Renal cortex interstitium (tissue), 11 donors: ENCODE measurements at regions not wholly inside any gene's neighbourhood (a gene's known extent, or its start where the extent isn't known, plus 50 kb on each side); places are given as distances from the start of the nearest gene placed in this dataset.
"Not testable (repeated sequence)": the region's sequence is repeated elsewhere in the genome, so short reads cannot be mapped to it uniquely, and the experiment has no call there.

Experiments used
- DNase-seq, 11 donors: peaks; one replicate each; pipeline ENCODE4 v3.0.0-alpha.2; 2013; ENCODE audit warnings: low read depth in 9 of 11, low spot score in 4 of 11; ENCODE audit errors: extremely low read depth in 1 of 11

DNA sequence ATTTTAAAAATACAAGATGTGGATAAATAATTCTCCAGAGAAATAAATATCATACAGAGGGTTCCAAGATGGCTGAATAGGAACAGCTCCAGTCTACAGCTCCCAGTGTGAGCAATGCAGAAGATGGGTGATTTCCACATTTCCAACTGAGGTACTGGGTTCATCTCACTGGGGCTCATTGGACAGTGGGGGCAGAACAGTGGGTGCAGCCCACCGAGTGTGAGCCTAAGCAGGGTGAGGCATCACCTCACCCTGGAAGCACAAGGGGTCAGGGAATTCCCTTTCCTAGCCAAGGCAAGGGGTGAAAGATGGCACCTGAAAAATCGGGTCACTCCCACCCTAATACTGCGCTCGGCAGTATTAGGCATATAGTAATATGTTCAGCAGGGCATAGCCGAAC, 167.5 kb upstream of the IRS4 start:
- DNase-seq = not testable (repeated sequence)

DNA sequence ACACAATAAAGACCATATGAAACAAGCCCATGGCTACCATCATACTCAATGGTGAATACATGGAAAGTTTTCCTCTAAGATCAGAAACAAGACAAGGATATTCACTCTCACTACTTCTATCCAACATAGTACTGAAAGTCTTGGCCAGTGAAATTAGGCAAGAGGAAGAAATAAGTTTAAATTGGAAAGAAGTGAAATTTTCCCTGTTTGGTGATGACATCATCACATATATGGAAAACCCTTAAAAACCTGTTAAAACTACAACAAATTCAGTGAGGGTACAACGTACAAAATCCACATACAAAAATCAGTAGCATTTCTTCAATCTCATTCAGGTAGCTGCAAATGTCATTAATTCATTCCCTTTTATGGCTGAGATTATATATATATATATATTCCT, 164.0 kb upstream of the IRS4 start:
- no peak for DNase-seq

DNA sequence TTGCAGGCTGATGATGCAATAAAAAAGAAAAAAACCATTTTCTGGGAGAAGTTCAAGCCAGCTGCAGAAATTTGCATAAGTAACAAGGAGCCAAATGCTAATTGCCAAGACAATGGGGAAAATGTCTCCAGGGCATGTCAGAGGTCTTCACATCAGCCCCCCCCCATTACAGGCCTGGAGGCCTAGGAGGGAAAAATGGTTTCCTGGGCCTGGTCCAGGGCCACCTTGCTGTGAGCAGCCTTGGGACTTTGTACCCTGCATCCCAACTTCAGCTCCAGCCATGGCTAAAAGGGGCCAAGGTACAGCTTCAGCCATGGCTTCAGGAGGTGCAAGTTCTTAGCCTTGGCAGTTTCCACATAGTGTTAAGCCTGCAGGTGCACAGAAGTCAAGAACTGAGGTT, 160.0 kb upstream of the IRS4 start:
- DNase-seq = not testable (repeated sequence)

DNA sequence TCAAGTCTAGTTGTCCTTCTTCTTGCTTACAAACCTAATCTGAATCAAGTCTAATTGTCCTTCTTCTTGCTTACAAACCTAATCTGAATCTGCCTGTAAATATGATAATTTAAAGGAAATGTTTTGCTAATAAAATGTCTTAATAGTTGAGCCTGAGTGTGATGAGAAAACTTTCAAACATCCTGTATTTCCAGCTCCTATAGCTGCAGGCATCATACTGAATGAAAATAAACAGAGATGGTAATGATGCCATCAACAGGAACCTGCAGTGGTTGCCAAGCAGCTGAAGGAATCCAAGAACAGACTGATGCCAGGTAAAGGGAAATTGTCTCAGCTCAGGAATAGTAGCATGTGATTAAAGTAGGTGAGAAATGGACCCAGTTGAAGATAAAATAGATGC, 156.1 kb upstream of the IRS4 start:
- no peak for DNase-seq

DNA sequence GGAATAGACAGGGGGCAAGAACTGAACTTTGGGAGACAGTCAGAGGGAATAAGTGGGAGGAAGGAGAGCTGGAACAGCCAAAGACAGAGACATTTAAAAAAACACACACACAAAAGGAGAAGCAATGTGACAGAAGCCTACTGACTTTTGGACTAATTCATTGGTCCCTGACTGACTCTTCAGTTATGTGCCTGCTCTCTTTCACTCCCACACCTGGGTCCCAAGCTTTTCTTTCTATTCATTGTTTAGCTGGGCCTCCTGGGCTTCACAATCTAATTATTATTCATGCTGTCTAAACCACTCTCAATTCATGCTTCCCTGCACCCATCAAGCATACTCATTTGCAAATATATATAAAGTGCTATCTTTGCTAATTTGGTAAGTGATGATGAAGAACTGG, 139.2 kb upstream of the IRS4 start:
- no peak for DNase-seq

DNA sequence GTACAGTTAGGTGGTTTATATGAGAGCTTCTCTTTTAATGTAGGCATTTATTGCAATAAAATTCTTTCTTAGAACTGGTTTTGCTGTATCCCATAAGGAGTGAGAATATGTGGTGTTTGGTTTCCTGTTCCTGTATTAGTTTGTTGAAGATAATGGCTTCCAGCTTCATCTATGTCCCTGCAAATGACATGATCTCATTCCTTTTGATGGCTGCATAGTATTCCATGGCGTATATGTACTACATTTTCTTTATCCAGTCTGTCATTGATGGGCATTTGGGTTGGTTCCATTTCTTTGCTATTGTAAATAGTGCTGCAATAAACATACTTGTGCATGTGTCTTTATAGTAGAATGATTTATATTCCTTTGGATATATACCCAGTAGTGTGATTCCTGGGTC, 106.7 kb upstream of the IRS4 start:
- not testable (repeated sequence) for DNase-seq

DNA sequence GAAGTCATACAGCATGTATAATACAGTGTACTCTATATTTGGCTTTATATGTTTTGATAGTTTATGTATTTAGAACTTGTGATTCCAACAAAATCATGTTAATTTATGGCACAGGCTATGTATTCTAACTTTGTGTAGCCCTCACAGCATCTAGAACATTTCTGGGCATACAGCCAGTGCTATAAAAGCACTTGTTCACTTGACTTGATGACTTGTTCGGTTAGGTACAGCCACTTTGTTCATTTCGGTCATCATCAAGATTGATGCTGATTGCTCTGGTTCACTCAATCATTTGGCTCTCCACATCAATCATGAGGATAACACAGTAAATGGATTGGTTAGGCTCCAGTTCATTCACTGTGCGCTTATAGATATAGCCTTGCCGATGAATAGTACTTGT, 97.6 kb upstream of the IRS4 start:
- no peak for DNase-seq

DNA sequence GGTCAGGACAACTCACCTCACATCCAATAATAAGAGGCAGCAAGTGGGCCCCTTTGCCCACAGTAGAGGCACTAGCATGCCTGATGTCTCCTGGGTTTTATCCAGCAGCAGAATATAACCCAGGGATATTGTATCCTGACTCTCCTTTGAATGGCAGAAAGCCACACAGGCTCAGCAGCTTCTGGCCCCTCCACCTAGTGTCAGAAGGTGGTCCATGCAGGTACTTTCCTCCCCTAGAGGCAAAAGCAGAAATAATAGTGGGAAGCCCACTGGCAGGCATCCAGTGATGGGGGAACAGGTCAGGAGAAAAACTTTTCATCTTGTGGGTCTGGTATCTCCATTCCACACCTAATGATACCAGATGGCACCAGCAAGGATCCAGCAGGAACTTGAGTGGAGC, 75.5 kb upstream of the IRS4 start:
- no peak for DNase-seq

DNA sequence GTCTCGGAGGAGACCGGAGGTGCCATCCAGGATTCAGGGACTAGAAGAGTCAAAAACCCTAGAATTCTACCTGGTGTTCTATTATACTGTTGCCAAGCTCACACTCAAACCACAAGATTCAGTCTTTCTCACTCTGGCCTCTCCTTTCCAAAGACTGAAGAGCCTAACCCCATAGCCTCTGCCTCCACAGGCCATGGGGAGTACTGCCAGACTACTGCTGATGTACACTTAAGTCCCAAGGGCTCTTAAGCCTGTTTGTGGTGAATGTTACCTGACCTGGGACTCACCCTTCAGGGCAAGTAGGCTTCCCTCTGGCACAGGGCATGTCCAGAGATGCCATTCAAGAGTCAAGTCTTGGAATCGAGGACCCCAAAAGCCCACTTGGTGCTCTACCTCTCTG, 58.9 kb upstream of the IRS4 start:
- no peak for DNase-seq
